ENCODE measurements at regions not wholly inside any gene's neighbourhood (a gene's known extent, or its start where the extent isn't known, plus 50 kb on each side); places are given as distances from the start of the nearest gene placed in this dataset.
"Not testable (repeated sequence)": the region's sequence is repeated elsewhere in the genome, so short reads cannot be mapped to it uniquely, and the experiment has no call there.

DNA sequence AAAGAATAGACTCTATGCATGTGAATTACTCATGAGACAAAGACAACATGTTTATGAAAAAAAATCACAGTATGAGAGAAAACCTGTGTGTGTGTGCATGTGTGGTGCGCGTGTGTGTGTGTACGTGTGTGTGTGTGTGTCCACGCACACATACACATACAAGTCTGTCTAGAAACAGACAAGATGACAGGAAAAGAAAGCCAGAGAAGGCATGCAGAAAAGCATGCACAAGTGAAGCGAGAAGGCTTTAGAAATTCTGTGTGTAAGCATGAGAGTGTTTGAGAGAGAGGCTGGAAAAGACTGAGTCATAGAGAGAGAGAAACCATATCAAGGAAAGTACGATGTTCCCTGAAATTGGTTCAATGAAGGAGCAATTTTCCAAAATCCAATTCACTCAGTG, 566.4 kb upstream of the C16orf82 start:
- no peak for DNase-seq (ENCODE audit: low spot score)

DNA sequence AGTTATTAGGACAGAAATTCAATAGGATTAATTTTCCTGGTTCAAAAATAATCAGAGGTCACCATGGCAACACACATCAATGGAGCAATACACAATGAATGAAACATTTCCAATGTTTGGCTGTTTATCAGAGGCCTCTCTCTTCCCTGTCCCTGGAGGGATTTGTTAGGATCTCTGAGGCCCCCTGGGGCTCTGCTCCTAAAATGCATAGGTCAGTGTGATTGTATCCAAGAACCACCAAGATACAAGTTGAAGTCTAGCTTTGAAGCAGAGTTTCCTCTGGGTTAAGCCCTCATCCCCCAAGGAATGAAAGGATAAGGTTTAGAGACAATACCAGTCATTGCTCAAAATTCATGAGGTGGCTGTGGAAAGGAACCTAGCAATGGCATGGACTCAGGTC, 561.2 kb upstream of the C16orf82 start:
- DNase-seq (ENCODE audit: low spot score): no peak

DNA sequence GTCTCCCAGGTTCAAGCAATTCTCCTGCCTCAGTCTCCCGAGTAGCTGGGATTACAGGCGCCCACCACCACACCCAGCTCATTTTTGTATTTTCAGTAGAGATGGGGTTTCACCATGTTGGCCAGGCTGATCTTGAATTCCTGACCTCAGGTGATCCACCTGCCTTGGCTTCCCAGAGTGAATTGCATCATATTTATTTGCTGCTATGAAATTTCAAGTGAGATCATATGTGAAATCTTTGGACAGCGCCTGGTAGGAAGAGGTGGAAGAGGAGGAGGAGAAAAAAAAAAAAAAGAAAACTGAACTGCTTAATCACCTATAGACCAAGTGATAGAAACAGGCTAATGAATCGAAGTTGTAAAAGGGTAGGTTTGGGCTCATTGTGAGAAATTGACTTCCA, 557.8 kb upstream of the C16orf82 start:
- not testable (repeated sequence) for DNase-seq (ENCODE audit: low spot score)

DNA sequence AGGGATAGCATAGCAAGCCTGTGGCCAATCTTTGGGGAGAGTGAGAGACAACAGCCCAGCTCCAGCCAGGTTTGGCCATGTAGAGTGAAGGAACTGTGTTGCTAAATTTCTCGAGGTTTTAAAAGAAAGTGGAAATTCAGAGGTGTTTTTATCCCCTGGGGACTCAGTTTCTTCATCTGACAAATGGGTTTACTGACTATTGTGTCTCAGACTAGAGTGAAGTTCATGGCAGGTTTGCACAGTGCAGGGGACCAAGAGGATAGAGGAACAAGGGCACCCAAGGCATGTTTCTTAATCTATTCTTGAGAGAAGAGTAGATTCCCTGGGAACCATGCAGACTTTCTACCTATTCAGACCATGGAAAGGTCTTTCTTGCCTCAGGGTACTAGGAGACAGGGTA, 555.8 kb upstream of the C16orf82 start:
- no peak for DNase-seq (ENCODE audit: low spot score)

DNA sequence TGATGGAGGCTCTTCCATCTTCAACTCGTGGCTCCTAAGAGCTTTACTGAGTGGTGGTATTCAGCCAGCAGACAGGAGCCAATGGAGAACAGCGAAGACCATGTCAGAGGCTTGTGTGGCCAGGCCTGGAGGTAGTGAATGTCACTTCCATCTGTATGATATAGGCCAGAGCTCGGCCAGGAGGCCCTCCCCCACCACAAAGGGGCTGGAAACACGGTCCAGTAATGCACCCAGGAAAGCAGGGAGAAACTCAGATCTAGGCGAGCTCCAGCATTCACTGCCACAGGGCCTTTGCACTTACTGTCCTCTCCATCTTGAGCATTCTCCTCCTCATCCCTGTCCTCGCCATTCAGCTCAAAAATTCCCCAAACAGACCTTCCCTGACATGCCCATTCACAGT, 555.3 kb upstream of the C16orf82 start:
- no peak for DNase-seq (ENCODE audit: low spot score)

DNA sequence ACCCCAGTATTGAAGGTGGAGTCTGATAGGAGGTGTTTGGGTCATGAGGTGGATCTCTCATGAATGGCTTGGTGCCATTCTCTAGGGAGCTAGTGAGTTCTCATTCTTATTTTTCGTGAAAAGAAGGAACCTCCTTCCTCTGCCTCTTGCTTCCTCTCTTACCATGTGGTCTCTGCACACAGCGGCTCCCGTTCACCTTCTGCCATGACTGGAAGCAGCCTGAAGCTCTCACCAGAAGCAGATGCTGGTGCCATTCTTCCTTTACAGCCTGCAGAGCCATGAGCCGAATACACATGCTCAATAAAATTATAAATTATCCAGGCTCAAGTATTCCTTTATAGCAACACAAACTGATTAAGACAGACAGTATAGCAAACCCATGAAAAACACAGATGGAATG, 545.1 kb upstream of the C16orf82 start:
- DNase-seq (ENCODE audit: low spot score): no peak

DNA sequence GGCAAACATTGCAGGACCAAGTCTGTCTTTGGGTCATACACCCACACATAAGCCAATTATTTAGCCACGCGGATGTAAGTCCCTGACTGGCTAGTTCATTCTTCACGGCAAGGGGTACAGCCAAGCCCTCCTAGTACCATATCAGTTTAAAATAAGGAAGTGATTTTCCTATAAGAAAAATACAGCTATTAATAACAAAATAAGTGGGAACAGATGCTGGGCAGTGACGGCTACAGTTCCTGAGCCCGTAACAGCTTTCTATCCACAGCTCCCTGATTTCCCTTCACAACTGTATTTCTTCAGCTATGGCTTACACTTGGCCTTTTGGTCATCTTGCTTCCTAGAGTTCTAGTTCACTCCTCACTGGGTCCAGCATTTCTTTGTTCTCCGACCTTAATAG, 542.4 kb upstream of the C16orf82 start:
- no peak for DNase-seq (ENCODE audit: low spot score)

DNA sequence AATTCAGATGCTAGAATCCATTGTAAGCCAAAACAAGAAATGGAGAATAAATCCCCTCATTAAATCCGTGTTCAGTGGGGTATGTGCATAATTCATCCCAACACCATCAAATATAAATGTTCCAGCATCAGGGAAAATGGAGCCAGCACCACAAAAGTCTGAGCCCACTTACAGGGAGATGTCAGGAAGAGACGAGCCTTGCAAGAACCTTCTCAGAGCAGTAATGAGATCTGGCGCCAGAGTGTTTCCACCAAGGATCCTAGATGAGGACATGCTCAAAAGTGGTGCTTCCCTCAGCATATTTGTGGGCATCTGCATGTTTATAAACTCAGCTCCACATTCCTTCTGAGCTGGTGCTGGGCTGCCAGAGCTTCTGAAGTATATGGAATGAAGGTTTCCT, 541.9 kb upstream of the C16orf82 start:
- no peak for DNase-seq (ENCODE audit: low spot score)

DNA sequence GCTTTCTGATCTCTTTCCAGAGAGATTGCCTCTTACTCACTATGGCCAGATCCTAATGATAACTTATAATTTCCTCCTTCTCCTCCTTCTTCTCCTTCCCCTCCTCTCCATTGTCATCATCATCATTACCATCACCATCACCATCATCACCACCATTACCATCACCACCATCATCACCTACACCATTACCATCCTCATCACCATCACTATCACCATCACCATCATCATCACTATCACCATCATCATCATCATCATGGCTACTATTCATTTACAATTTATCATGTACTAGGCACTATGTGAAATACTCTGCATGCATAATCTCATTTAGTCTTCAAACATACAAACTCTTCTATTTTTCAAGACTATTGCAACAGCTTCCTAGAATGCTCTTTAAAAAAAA, 540.9 kb upstream of the C16orf82 start:
- DNase-seq (ENCODE audit: low spot score): no peak

DNA sequence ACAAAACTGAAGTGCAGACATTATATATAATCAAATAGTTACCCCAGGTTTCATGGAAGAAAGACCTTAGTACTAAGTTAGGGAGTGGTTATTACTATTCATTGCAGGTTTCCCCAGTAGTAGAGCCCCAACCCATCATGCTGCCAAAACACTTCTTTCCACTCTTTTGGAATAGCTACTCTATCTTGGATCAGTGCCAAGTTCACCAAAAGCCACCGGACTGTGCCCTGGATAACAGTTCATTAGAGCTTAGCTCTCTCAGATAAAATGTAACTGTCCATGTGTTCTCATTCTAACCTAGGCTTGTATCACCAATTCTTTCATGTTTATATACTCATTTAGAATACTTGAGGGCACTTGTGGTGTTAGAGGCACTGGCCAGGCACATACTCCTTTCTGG, 540.1 kb upstream of the C16orf82 start:
- no peak for DNase-seq (ENCODE audit: low spot score)

DNA sequence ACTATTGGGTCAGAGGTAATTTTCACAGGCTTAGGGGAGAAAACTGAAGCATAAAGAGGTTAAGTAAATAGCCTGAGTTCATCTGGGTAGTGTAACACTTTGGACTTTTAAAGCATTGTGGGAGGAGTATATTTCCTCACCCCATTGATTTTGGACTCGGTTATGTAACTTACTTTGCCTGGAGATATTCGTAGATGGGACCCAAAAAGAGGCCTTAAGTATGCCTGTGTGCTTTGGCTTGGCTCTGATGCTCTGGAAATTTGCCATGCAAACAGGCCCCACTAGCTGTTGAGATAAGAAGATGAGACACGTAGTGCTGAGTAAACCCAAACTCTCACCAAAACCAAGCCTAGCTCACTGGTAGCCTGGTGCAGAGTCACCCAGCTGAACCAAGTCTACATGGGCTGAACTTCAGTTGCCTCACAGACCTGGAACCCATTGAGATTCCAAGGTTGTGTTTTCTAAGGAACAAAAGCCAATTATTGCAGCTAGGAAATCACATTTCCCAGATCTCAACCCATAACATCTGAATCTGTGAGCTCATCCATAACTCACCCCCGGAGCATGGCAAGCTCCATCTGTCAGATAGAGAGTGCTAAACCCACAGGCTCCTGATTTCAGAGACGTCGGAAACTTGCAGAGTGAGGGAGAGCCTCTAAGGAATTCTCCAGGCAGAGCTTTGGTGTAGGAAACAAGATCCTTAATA, 536.0 kb upstream of the C16orf82 start:
- no peak for DNase-seq (ENCODE audit: low spot score)

DNA sequence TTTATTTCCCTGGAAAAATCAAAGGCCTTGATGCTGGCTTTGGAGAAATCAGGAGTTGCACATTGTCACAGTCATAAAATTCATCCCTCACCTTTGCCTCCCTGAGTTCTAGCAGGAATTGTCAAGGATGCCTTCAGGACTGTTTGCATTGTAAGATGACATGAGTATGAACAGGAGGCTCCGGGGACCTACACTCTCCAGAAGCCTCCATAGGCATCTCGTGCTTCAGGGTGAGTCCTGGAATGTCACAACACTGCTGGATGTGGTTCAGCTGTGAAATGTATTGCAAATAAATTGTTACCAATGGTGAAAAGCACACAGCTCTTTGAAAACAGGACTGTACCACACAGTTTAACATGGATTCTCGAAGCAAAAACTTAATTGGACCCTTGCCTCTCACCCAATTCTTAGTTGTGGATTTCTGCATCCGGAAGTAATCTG, 535.4 kb upstream of the C16orf82 start:
- no peak for DNase-seq (ENCODE audit: low spot score)

DNA sequence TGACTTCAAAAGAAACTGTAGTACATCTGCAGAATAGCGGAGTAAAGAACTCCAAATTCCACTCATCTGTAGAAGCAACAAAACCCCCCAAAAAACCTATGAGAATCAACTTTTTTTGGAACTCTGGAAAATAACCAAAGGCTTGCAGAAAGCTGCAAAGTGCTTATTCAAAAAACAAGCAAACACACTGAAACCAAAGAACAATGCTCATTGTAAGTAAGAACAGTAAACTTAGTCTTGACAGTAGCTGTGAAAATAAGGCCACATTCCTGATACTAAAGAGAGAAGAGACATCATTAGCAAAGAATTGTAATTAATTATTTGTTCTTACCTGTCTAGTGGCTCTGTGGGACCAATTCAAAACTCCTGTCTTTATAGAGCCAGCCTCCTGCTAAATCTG, 534.3 kb upstream of the C16orf82 start:
- DNase-seq (ENCODE audit: low spot score): no peak

DNA sequence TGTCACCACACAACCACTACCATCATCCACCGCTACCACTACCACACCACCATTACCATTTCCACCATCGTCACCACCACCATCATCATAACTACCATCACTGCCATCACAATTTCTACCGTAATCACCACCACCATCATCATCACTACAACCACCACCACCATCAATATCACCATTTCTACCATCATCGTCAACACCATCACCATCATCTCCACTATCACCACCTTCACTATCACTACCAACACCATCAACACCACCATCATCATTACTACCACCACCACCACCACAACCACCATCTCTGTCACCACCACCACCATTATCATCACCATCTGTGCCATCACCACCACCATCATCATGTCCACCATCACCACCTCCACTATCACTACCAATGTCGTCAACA, 524.5 kb upstream of the C16orf82 start:
- DNase-seq (ENCODE audit: low spot score): no peak

DNA sequence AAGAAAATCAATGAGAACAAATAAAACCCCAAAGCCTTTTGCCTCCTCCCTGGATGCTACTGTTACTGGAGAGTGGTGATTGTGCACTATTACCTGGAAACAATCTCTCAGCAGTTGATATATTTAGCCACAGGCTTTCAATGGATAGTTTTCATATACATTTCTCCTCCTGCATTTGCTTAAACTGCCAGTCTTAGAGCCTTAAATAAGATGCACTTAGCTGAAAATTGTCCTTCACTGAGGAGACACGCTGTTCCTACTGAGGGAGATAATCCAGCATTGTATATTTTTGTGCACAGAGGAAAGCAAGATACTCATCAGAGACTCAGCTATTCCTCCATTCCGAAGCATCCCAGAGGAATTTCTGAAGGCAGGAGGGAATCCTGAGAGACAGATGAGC, 520.2 kb upstream of the C16orf82 start:
- no peak for DNase-seq (ENCODE audit: low spot score)

DNA sequence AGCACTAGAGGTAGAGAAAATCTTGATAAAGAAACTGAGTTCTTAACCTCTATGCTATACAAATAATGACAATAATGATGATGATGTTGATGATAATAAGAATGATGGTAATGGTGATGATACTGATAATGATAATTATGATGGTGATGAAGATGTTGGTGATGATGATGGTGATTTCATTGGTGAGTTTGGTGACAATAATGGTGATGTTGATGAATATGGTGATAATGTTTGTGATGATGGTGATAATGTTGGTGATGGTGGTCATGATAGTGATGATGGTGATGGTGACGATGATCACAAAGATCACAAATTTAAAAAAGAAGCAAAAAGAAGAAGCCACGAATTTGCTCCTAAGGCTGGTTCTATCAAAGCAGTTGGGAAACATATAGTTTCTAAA, 519.0 kb upstream of the C16orf82 start:
- DNase-seq (ENCODE audit: low spot score): no peak

DNA sequence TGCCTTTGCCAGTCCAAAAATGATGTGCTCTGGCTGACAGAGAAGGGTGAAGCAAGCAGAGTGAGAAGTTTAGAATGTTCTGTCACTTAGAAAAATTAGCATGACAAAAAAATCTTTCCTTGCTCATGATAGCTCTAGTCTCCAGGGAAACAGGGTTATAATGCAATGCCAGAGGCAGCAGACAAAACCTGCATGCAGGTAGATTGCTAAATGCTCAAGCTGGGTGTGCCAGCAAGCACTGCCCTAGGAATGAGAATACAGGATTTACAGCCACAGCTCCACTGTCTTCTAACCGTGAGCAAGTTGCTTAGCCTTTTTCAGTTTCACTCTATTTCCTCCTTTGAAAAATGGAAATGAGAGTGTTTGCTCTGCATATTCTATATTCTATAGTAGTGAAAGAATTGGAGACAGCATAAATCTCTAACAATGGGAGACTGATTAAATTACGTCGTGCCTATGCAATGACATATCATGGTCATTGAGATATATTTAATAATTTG, 516.6 kb upstream of the C16orf82 start:
- no peak for DNase-seq (ENCODE audit: low spot score)

DNA sequence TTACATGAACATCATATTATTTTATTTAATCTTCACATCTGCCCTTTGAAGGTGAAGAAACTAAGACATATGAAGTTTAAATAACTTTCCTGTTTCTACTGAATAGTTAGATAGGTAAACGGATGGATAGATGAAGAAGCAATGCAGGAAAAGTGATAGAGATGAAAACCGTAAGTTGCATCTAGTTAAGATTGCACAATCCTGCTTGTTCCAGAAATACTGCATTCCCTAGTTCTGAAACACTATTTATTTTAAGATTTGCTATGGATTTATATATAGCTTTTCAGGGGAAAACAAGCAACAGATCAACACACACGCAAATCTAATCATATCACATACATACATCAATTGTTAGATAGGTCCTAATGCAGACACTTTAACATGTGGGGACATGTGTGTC, 512.7 kb upstream of the C16orf82 start:
- DNase-seq (ENCODE audit: low spot score): no peak

DNA sequence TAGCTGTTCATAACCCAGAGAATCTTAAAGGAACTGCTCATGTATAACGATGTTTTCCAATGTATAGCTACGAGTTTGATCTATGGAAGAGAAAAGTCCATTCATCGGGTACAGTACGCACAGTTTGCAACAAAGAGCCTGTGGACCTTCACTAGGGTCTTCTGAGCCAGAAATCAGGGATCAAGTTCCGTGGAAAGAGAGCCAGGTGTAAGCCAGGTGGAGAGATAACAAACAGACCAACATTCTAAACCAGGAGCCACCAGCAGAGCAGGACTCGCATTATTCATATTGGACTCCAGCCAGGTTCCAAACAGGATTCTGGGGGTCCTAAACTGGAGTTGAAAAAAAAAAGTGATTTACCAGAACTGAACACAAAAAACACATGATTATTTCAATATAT, 505.4 kb upstream of the C16orf82 start:
- no peak for DNase-seq (ENCODE audit: low spot score)

DNA sequence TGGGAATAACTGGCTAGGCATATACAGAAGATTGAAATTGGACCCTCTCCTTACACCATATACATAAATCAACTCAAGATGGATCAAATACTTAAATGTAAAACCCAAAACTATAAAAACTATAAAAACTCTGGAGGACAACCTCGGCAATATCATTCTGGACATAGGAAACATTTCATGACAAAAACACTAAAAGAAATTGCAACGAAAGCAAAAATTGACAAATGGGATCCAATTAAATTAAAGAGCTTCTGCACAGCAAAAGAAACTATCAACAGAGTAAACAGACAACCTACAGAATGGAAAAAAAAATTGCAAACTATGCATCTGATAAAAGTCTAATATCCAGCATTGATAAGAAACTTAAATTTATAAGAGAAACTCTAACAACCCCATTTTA, 503.7 kb upstream of the C16orf82 start:
- DNase-seq (ENCODE audit: low spot score): no peak

DNA sequence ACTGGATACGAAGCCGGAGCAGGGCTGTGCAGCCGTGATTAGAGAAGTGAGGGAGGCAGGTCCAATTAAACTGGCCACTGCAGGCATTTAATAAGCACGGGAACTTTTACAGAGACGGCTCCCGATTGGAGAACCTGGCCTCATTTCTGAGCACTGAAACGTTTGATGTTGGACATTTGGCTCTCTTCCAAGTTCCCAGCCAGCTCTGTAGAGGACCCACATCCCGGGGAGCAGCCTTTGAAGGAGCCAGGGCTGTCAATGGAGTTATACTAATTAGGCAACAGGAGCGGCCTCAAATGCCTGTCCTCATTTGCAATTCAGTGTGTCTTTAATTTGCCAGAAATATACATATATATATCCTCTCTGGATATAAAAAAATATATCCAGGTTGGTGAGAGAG, 499.4 kb upstream of the C16orf82 start:
- no peak for DNase-seq (ENCODE audit: low spot score)

DNA sequence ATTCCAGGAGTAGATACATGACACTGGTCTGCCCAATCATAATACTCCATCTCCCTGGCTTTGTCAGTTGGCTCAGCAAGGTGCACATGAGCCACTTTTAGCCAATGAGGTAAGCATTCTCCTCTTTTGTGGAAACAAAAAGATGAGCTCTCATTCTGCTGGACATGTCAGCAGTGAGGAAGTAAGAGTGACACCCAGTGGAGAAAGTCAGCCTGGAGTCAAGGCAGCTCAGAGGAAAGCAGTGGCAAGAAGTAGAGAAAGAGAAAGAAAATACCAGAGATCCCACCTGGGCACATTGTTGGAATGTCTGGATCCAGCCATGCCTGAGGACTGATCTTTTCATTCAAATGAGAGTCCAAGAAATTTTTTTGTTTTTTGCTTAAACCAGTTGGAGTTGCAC, 496.9 kb upstream of the C16orf82 start:
- DNase-seq (ENCODE audit: low spot score): no peak

DNA sequence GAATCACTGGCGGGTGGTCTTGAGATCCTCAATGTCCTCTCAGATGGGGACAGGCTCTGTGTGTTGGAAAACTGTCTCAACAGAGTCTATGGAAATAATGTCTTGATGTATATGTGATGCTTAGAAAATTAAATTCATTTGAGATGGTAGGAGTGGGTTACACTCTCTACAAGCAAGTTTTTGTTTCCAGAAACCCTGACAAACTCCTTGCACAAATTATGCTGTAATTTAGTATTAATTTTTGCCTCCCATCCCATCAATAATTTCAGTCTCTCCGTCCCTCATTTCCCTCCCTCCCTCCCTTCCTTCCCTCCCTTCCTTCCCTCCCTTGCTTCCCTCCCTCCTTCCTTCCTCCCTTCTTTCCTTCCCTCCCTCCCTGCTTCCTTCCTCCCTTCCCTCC, 488.0 kb upstream of the C16orf82 start:
- no peak for DNase-seq (ENCODE audit: low spot score)

DNA sequence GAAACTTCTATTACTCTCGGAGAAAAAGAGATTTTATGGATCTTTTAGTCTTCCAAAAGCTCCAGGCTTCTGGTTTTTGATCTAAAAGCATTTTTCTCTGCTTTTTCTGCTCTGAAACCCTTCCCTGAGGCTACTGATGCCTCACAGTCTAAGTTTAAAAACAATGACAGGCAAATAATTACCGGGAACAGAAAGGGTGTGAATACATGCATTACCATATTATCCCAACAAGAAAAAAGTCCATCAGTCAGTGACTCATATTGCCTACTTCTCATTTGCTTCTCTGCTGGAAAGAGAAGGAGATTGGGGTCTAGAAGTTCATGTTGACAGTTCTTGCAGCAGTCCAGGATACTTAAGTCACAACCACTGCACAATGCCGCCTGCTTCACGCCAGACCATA, 482.9 kb upstream of the C16orf82 start:
- DNase-seq (ENCODE audit: low spot score): no peak

All from H4 (cell line).